GM21528 (cell line): ENCODE measurements at regions not wholly inside any gene's neighbourhood (a gene's known extent, or its start where the extent isn't known, plus 50 kb on each side); places are given as distances from the start of the nearest gene placed in this dataset.
A peak's percentile ranks its signal among the peaks of the same experiment; 100 is the strongest.

Experiments
- ATAC-seq: cut with Tn5 transposase; IDR thresholded peaks from one replicate; pipeline ENCODE4 v1.9.1; 2021; ENCODE audit warnings: mild to moderate bottlenecking, moderate library complexity; ENCODE audit not compliant: unreplicated experiment, low FRiP score

DNA sequence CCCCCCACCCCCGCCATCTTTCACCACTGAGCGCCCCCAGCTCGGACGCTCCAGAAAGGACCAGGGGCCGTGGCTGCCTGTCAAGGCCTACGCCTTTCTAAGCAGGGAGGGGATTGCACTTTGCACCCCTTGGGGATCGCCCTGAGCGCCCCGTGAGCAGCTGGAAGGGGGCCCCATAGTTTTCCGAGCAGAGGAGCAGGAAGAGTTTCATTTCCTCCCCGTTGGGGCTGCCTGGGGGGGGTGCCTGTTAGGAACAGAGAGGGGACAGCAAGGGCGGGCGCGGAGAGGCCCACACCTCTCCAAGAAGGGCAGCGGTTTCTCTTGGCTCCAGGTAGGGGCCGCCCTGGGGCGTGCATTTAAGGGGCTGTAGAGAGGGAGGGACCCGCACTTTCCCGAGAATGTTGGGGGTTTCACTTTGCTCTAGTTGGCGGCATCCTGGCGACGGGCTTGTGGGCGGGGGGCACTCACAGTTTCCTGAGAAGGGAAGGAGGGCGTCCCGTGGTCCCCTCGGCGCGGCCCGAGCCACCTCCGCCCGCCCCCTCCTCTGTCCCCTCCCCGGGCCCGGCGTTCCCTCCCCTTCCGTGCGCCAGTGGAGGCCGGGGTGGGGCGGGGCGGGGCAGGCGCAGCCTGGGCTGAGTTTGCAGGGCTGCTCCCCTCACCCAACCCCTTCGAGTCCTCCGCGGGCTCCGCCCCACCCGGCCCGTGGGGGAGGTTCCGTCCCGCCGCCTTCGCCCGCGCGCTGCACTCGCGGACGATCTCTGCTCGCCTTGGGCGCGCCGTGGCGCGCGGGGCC lies 82.3 kb upstream of the CD99 start:
- ATAC-seq = peak; percentile 95

DNA sequence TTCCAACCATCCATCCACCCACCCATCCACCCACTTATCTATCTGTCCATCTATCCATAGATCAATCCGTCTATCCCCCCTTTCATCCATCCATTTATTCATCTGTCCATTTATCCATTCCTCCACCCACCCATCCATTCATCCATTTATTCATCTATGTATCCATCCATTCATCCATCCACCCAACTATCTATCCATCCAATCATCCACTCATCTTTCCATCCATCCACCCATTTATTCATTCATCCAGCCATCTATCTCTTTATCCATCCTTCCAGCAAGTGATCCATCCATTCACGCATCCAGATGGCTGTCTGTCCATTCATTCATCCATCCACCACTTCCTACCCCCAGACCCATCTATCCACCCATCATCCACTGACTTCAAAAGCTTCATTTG lies 84.0 kb upstream of the CD99 start:
- no peak for ATAC-seq

DNA sequence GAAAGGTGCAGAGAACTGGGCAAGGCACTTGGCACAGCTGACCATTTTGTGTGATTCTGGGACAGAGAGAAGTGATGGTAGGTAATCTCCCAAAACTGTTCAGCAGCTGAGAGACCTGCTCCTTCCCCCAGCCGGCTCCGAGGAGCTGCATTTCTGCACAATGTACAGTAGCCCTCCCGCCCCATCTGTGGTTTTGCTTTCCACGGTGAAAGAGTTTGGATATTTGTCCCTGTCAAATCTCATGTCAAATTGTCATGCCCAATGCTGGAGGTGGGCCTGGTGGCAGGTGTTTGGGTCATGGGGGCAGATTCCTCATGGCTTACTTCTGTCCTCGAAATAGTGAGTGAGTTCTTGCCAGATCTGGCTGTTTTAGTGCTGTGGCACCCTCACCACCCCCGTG lies 90.5 kb upstream of the CD99 start:
- ATAC-seq = no peak

DNA sequence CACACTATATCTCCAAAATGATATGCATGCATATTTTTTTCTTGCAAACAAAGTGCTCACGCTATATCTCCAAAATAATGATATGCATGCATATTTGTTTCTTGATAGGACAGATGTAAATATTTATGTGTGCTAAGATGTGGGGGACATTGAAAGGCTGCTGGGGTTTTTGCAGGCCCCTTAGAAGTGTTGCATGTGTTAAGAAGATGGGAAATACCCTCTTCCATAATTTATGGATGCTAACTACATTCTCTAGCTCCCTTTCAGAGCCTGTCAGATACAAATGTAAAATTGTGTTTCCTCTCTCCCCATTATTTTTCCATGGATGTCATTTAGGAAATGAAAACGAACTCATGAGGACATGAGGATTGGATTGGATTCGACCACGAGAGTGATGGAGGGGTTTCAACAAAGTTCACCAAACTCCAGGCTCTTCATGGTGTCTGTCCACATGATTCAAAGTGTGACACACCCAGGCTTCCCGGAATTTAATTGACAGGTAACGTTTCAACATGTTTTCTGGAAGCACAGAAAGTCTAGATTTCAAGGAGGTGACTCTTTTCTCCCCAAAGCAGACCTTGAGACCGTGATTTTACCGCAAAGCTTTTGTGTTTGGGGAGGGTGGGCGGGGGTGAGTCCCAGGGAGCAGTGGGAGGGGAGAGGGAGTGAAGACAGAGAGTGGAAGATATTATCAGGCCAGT lies 94.4 kb upstream of the CD99 start:
- ATAC-seq = no peak

DNA sequence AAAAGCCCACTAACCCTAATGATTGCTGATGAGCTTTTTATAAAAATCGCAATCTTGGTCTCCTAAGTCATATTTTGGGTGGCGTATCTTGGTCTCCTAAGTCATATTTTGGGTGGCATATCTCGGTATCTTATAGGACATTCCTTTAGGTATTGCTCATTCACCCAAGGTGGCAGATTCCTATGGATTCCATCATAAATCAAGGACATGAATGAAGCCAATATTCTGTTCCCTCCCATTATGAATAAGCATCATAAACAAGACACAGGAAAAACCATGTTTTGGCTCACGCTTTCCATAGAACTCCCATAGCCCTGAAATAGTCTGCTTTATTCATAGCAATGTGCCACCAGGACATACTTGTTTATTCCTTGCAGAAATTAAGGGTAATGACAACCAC lies 95.0 kb upstream of the CD99 start:
- ATAC-seq = no peak

DNA sequence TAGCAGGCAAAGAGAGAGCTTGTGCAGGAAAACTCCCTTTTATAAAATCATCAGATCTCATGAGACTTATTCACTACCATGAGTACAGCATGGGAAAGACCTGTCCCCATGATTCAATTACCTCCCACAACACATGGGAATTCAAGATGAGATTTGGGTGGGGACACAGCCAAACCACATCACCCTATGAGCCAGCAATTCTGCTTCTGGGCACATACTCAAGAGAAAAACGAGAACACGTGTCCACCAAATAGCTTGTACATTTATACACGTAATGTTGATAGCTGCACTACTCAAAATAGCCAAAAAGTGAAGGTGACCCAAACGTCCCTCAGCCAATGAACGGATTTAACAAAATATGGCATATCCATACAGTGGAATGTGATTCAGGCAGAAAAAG lies 94.5 kb upstream of the DHRSX start:
- ATAC-seq = no peak

DNA sequence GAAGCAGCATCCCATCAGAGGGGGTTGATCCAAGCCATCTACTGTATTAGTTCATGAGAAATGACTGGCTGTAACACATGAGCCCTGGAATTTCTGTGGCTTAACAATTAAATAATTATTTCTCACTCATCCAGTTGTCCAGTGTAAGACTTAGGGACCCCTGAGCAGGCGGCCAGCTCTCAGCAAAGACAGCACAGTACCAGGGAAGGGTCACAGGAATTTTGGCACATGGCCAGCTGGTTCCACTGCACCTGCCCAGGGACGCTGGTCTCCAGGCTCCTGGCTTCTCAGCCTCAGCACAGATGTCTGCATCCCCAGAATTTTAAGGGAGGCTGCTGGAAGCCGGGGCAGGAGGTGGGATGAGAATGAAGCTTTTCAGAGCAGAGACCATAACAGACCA lies 93.7 kb upstream of the DHRSX start:
- no peak for ATAC-seq

DNA sequence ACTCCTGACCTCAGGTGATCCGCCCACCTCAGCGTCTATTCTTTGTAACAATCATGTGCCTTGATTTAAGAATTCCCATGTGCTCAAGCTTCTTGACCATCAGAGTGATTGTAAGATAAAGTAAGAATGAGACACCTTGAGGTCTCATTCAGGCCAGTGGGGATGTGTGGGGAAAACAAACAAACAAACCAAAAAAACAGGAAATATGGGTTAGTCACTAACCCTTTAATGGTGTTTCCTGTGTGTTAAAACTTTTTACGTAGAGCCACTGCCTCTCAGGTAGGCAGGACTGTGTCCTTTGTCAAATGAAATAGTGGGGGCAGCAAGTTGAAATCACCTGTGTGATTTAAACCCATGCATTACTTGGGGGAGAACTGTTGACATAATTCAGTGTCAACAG lies 91.5 kb upstream of the DHRSX start:
- no peak for ATAC-seq

DNA sequence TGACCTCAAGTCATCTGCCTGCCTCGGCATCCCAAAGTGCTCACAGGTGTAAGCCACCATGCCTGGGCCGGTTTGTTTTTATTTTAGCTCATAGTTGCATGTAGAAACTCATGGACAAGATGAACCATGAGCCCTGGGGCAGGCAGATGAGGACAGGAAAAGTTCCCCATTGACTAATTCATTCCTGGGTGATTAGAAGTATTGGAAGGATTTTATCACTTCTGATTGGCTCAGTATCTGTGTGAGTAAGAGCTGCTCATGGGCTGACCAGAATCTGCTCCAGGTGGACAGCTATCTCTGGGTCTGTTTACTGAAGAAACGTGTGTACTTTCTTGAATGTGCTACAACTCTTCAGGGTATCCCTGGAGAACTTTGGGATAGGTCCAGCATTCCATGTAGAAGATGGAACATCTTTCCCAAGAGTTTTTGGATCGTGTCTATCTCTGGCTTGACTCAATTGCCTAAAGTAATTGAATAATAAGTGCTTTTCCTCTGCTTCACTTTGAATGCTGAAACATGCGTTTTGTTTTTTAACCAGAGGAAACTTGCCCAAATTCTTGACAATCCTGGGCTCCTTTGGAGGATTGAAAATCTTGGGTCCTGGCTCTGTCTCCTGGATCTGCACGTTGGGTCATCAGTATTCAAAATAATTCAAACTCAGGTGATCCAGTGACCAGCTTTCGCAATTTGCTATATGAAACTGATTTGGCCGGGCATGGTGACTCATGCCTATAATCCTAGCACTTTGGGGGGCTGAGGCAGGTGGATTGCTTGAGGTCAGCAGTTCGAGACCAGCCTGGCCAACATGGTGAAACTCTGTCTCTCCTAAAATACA lies 88.6 kb upstream of the DHRSX start:
- ATAC-seq = no peak

DNA sequence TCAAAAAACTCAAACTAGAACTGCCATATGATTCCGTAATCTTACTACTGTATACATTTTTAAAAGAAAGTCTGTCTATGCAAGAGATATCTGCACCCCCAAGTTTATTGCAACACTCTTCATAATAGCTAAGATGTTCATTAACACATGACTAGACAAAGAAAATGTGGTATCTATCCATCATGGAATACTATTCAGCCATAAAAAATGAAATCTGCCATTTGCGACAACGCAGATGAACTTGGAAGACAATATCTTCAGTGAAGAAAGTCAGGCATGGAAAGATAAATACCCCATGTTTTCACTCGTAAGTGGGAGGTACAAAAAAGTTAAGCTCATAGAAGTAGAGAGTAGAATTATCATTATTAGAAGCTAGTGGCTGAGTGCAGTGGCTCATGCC lies 87.3 kb upstream of the DHRSX start:
- ATAC-seq = no peak

DNA sequence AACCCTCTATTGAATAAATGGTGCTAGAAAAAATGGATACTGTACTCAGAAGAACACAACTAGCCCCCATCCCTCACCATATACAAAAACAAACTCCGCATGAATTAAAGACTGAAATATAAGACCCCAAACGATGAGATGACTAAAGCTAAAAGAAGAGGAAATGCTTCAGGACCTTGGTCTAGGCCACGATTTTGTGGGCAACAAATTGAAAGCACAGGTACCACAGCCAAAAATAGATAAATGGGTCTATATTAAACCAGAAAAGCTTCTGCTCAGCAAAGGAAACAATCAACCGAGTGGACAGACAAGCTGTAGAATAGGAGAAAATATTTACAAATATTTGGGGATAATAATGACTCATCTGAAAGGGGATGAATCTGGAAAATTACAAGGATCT lies 86.4 kb upstream of the DHRSX start:
- no peak for ATAC-seq

DNA sequence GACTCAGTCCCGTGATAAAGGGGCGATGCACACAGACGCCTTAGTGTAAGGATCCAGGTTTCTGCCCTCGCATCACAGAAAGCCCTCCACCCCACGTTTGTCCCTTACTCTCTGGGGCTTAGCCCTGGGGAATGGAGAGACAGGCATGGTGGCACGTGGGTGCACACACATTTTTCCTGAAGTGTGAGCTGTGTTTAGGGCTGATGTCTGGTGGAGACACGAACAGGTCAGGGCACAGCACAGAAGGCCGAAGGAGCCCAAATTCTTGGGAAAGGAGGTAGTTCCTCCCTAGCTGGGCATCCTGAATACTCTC lies 84.3 kb upstream of the DHRSX start:
- ATAC-seq = no peak

DNA sequence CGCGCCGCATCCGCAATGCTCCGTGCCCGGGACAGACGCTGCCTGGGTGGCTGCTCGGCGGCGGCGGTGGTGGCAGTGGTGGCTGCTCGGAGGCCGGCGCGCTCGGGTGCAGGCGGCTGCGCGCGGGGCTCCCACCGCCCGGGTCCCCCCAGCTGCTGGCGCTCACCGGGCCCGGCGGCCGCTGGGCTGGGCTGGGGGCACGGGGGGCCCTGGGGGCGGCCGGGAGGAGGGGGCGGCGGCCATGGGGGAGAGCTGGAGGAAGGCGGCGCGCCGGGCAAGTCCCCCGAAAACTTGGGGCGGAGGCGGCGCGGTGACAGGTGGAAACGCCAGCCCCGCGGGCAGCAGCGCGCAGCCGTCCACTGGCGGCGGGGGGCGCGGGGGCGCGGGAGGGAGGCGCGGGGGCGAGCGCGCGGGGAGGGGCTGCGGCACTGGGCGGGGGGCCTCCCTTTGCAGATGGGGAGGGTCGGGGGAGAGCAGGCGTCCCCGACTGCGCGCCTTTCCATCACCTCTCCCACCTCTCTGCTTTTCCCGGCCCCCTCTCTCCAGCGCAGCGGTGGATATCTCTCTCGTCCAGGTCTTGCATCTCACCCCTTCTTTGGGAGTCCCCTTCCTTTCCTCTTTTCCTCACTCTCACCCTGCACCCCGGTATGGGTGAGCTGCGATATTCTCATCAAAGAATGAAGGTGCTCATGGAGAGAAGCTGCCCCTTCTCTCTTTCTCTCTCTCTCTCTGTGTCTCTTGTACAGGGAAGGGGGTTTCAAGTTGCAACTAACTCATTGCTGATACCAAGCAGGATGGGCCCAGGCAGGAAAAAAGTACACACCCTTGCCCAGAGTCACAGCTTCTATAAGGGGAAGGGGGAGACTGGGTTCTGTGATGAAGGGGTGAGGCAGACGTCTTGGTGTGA lies 83.7 kb upstream of the DHRSX start:
- ATAC-seq = no peak

DNA sequence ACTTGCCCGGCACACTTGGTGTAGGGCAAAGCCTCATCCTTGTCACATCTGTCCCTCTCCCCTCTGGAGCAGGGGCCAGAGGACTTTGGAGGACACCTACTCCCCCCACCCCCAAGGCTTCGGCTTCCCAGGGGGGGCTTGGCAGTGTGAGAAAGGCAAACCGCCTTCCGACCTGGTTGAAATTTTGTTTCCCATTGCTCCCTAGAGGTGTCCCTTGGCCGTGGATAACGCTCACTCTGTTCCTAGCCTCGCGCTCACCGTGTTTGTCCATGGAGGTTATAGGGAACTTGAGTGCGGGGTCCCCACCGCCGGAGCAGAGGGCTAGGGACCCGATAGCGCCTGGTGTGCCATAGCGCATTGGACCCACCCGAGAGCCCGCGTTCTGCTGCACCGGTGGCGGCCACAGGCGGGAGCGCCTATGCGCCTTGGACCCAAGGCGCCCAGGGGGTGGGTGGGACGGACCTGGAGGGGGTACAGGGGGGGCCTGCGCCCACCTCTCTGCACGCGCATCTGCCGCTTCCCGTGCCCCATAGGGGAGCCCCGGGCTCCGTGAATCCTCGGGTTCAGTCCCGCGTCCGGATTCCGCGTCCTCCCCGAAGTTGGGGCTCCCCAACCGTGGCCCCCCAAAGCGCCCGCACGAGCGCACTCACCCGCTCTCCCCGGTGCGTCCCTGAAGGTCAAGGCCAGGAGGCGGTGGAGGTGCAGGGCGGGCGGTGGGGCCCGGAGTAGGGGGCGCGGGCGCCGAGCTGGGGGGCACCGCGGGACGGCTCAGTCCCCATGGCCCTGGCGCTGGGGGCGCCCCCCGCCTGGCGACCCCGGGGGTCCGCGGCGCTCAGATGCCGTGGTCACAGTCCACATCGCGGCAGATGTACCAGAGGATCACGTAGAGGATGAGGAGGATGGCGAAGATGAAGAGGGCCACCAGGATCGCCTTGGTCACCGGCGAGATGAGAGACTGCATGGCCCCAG lies 82.7 kb upstream of the DHRSX start:
- ATAC-seq = no peak

DNA sequence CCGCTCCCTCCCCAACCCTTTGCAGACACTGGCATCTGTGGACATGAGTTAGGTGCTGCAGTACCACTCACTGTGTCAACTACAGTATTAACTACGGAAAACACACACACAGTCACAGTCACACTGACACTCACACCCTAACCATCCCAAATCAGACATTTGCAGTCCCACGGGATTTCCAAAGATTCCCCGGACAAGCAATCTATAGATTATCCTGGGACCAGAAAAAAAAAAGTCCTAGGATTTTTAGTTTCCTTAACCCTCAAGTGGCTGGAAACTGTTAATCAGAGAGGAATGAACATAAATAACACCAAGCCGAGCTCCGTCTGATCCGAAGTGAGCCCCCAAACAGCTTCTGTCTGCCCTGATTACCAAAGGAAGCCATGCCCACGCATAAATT lies 81.9 kb upstream of the DHRSX start:
- no peak for ATAC-seq

DNA sequence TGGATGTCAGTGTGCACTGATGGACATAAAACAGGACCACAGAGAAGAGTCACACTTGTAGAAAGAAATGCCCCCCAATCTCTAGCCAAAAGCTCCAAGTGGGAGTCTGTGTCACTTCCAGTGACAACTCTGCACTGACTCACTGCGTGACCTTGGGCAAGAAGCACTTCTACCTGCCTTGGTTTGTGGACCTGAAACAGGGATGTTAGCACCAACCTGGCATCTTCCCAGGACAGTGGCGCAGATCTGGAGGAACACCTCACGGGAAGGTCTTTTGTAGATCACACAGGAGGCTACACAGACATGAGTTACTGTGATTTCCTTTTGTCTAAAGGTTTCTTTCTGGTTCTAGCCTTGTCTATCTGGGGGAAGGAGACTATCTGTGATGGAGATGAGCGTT lies 80.5 kb upstream of the DHRSX start:
- no peak for ATAC-seq

DNA sequence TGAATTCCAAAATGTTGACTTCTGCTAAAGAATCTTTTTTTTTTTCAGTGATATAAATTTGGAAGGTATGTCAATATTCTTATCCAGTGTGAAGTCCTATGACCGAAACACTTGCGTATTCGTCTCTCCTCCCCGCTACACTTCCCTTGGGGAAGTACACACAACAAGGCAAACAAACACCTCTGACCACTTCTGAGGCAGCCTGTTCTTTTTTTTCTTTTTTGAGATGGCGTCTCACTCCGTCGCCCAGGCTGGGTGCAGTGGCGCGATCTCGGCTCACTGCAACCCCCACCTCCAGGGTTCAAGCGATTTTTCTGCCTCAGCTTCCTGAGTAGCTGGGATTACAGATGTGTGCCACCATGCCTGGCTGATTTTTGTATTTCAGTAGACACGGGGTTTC lies 78.1 kb upstream of the DHRSX start:
- no peak for ATAC-seq

DNA sequence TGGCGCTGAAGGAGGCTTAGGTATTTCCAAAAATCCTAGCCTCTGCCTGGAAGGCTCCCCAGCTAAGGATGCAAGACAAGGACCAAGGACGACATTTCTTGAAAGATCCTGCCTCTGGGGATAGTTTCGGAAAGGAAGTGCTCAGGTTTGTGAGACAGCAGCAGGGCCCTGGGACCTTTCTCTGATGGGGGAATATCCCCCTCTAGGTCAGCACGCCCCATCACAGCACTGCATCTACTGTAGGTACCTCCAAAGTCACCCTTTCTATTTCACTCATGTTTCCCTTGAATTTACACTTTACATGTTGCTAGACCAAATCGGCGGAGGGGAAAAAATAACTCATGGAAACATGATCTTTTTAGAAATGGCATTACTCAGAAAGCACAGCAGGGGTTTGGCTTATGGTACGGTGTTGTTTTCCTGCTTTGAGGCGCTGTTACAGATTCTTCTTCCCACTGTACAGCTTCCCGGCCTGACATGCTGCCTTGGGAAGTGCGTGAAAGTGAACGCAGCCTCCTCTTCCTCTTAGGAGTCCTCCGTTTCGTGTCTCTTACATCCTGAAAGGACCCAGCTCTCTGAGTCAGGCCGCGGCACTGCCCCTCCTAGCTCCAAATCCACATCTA lies 77.2 kb upstream of the DHRSX start:
- no peak for ATAC-seq

DNA sequence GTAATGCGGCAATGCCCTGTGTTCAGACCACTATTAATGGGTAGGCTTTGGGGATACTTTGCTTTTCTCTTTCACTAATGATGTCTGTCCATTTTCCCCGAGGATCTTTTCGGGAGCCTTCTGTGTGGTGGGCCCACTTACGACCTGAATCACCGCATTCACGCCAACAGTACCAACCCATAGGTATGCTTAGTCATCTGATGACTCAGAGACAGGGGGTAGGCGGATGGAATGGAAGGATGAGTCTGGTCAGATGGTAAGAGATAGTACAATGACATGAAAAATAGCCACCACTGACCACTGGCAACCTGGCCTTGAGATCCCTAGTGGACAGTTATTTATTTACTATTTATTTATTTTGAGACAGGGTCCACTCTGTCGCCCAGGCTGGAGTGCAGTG lies 76.0 kb upstream of the DHRSX start:
- ATAC-seq = no peak
